ENCODE measurements at regions not wholly inside any gene's neighbourhood (a gene's known extent, or its start where the extent isn't known, plus 50 kb on each side); places are given as distances from the start of the nearest gene placed in this dataset.

DNA sequence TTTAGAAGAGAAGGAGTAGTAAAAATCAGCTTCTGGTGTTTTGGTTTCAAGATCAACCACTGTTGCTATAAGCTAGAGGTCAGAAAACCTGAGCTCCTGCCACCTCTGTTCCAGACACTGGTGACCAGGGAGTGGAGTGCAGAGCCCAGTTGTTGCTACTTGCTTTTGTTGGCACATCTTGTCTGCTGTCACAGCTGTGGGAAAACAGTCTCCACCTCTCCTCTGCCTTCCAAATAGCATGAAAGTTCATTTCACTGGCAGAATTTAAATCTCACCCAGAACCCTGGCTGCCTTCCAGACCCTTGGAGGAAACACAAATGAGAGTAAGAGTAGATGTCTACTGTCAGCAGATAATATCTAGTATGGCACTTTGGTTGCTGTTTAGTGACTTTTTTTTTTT lies 297.5 kb upstream of the KLF3 start:
- ATAC-seq = no peak
- no peak for TF ChIP-seq SRF (IDR thresholded peaks at IDR 0.05; ENCODE audit: low read depth)
- no peak for TF ChIP-seq CEBPB (IDR thresholded peaks at IDR 0.05; ENCODE audit: low read depth)
- TF ChIP-seq SIN3A (IDR thresholded peaks at IDR 0.05; ENCODE audit: low read depth) = no peak
- TF ChIP-seq TCF7L2 (IDR thresholded peaks at IDR 0.05; ENCODE audit: borderline replicate concordance, extremely low read depth, insufficient read depth, insufficient read length) = no peak
- TF ChIP-seq, protein P1, sequence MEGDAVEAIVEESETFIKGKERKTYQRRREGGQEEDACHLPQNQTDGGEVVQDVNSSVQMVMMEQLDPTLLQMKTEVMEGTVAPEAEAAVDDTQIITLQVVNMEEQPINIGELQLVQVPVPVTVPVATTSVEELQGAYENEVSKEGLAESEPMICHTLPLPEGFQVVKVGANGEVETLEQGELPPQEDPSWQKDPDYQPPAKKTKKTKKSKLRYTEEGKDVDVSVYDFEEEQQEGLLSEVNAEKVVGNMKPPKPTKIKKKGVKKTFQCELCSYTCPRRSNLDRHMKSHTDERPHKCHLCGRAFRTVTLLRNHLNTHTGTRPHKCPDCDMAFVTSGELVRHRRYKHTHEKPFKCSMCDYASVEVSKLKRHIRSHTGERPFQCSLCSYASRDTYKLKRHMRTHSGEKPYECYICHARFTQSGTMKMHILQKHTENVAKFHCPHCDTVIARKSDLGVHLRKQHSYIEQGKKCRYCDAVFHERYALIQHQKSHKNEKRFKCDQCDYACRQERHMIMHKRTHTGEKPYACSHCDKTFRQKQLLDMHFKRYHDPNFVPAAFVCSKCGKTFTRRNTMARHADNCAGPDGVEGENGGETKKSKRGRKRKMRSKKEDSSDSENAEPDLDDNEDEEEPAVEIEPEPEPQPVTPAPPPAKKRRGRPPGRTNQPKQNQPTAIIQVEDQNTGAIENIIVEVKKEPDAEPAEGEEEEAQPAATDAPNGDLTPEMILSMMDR (IDR thresholded peaks at IDR 0.05 in 2 of 3, conservative IDR thresholded peaks at IDR 0.05 in 1 of 3; ENCODE audit: borderline replicate concordance in 1 of 3, insufficient read depth in 1 of 3, low read depth in 2 of 3, low read length in 2 of 3) = no peak
- no peak for TF ChIP-seq ZNF274 (IDR thresholded peaks at IDR 0.05; ENCODE audit: low read depth, low read length)
- TF ChIP-seq YY1 (IDR thresholded peaks at IDR 0.05; ENCODE audit: extremely low read depth, insufficient replicate concordance, low read depth, low read length) = no peak
- no peak for TF ChIP-seq SP1 (IDR thresholded peaks at IDR 0.05; ENCODE audit: low read depth)
- TF ChIP-seq CBX3 (IDR thresholded peaks at IDR 0.05; ENCODE audit: low read depth) = no peak
- TF ChIP-seq EZH2phosphoT487 (IDR thresholded peaks at IDR 0.05; ENCODE audit: borderline replicate concordance) = no peak
- no peak overlapping the region for H2AFZ ChIP-seq (ENCODE audit: low read depth, low read length, poor library complexity, severe bottlenecking)
- BruUV-seq (replicated peaks) = no TSS peak
- H3K36me3 ChIP-seq (ENCODE audit: control insufficient read depth in 1 of 2, insufficient read depth in 2 of 2, low read length in 2 of 2) = no peaks in the 10 kb centered on the region
- H3K9ac ChIP-seq (ENCODE audit: low read length) = no peak overlapping the region
- H3K4me2 ChIP-seq (ENCODE audit: low read length) = no peak overlapping the region
- RAD21 ChIA-PET (ENCODE audit: low non-redundant PET in 1 of 2, low total read pairs in 2 of 2, uncharacterized antibody in 2 of 2, unreplicated experiment in 2 of 2) = no interaction called here
- H3K79me2 ChIP-seq (ENCODE audit: insufficient read depth, low read length) = no peaks in the 10 kb centered on the region
- no peaks in the 10 kb centered on the region for H3K27me3 ChIP-seq (ENCODE audit: insufficient read depth, low read length)
- no peaks in the 10 kb centered on the region for H3K9me3 ChIP-seq (ENCODE audit: control insufficient read depth in 1 of 2, insufficient read depth in 1 of 2, low read depth in 1 of 2, low read length in 2 of 2)
- H3K4me1 ChIP-seq (ENCODE audit: control insufficient read depth in 1 of 2, insufficient read depth in 2 of 2, low read length in 2 of 2) = peaks cover 0 to 4% of the 10 kb centered on the region in 2 experiments; a peak in 1 of 4 replicates
- no peaks in the 10 kb centered on the region for H4K20me1 ChIP-seq (ENCODE audit: insufficient read depth)
- POLR2A ChIA-PET = no interaction called here
- no peaks in the 10 kb centered on the region for H3K9me2 ChIP-seq (ENCODE audit: insufficient read depth)
- intact Hi-C loops (cut with micrococcal nuclease) = no loop called here
- no peak overlapping the region for H3K4me3 ChIP-seq (replicated peaks in 1 of 2; ENCODE audit: low read depth in 1 of 2, low read length in 2 of 2)
- CTCF ChIA-PET = no interaction called here
- no peak for DNase-seq (ENCODE audit: low read depth, low spot score)
- no peak overlapping the region for H3K27ac ChIP-seq (ENCODE audit: low read depth, low read length)
